C4-2B (cell line): ENCODE measurements at regions not wholly inside any gene's neighbourhood (a gene's known extent, or its start where the extent isn't known, plus 50 kb on each side); places are given as distances from the start of the nearest gene placed in this dataset.

Experiments
- H3K27ac ChIP-seq: fragments of 450-650 bp; 2 replicates; pipeline ENCODE4 v1.5.1; 2017
- ZFX ChIP-seq: fragments of 450-650 bp; IDR thresholded peaks from 2 replicates; pipeline ENCODE4 v1.6.1; 2017
- TF ChIP-seq, protein P1 (sequence below): fragments of 450-650 bp; conservative IDR thresholded peaks from 2 replicates; pipeline ENCODE4 v1.5.1; 2017; ENCODE audit warnings: mild to moderate bottlenecking

DNA sequence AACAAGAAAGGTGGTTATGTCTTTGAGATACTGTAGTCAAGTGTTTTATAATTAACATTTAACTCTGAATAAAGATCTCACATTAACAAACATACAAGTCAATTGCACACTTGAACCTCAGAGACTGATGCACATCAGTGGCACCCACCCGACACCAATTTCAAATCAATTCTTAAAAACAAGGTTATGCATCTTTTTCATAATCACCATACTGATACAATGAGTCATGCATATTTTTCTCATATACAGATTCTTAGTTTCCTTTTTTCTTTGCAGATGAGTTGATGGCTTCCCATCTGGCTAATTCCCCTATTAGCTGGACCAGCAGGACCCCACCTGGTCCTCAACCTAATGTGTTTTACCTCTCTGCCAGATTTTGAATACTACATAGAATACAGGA lies 136.2 kb upstream of the RPL34 start:
- no peak for TF ChIP-seq ZFX
- TF ChIP-seq, protein P1, sequence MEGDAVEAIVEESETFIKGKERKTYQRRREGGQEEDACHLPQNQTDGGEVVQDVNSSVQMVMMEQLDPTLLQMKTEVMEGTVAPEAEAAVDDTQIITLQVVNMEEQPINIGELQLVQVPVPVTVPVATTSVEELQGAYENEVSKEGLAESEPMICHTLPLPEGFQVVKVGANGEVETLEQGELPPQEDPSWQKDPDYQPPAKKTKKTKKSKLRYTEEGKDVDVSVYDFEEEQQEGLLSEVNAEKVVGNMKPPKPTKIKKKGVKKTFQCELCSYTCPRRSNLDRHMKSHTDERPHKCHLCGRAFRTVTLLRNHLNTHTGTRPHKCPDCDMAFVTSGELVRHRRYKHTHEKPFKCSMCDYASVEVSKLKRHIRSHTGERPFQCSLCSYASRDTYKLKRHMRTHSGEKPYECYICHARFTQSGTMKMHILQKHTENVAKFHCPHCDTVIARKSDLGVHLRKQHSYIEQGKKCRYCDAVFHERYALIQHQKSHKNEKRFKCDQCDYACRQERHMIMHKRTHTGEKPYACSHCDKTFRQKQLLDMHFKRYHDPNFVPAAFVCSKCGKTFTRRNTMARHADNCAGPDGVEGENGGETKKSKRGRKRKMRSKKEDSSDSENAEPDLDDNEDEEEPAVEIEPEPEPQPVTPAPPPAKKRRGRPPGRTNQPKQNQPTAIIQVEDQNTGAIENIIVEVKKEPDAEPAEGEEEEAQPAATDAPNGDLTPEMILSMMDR: no peak
- no peak overlapping the region for H3K27ac ChIP-seq

DNA sequence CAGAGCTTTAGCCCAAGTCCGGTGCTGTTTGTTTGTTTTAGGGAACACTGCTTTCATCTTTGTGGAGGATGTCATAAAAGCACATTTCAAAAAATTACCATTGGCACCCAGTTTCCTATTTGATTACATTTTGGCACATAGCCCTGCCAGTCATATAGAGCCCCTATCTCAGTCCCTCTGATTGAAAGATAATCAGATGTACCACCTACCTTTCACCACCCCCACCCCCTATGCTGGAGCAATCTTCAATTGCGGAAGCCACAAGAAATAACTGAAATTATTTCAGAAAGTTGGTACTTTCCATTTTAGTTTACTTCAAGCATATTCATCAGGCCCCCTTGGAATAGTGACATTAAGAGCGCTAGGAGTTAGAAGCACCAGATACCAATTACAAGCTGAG lies 136.7 kb upstream of the RPL34 start:
- no peak for TF ChIP-seq ZFX
- TF ChIP-seq, protein P1: no peak
- no peak overlapping the region for H3K27ac ChIP-seq

- no peak overlapping the region for H3K27ac ChIP-seq
- no peak for TF ChIP-seq ZFX
- TF ChIP-seq, protein P1: no peak
Observed at GRCh38 chr4:108483079-108483478, 137.3 kb upstream of the RPL34 start.

DNA sequence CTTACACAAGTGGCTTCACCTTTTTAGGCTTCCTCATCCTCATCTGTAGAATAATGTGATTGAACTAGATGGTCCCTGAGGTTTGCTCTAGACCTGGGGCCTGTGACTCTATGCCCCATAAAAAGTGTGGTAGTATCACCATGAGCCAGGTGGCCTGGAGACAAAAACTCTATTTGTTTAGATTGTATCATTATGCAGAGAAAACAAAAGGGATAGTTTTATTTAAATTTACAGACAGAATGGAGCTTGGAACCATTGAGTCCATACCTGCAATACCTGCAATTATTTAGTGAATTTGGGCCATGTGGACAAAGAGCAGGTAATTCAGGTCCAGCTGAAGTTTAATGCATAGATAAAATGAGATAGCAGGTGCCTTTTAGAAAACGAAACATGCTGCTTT lies 139.5 kb upstream of the RPL34 start:
- TF ChIP-seq, protein P1: no peak
- no peak for TF ChIP-seq ZFX
- peak overlapping the region; percentile 74 for H3K27ac ChIP-seq

DNA sequence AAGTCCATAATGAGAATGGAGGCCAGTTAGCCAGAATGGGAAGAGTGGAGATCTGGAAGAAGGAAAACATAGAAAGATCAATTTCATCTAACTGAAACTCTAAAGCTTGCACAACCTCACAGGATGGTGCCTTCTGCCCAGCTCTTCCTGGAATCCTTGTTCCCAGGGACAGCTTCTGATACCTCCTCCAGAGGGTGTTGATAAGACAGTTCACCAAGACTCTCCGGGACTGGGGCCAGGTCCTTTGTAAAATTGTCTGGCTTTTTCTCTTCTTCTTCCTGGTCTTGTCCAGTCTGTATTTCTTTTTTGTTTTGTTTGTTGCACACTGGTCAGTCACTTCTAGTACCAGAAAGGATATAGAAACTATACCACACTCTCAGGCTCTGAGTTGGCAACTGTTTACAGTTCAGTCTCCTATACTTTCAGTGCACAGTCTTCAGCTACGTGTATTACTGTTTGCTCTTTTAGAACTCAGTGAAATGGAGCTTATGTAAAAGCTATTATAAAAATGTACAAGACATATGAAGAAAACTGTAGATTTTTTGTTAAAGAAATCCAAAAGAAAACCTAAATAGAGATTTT lies 142.8 kb upstream of the RPL34 start:
- TF ChIP-seq ZFX: no peak
- TF ChIP-seq, protein P1: no peak
- no peak overlapping the region for H3K27ac ChIP-seq

- no peak for TF ChIP-seq ZFX
- TF ChIP-seq, protein P1: peak; percentile 35
- no peak overlapping the region for H3K27ac ChIP-seq
Observed at GRCh38 chr4:108473163-108473720, 147.1 kb upstream of the RPL34 start.

DNA sequence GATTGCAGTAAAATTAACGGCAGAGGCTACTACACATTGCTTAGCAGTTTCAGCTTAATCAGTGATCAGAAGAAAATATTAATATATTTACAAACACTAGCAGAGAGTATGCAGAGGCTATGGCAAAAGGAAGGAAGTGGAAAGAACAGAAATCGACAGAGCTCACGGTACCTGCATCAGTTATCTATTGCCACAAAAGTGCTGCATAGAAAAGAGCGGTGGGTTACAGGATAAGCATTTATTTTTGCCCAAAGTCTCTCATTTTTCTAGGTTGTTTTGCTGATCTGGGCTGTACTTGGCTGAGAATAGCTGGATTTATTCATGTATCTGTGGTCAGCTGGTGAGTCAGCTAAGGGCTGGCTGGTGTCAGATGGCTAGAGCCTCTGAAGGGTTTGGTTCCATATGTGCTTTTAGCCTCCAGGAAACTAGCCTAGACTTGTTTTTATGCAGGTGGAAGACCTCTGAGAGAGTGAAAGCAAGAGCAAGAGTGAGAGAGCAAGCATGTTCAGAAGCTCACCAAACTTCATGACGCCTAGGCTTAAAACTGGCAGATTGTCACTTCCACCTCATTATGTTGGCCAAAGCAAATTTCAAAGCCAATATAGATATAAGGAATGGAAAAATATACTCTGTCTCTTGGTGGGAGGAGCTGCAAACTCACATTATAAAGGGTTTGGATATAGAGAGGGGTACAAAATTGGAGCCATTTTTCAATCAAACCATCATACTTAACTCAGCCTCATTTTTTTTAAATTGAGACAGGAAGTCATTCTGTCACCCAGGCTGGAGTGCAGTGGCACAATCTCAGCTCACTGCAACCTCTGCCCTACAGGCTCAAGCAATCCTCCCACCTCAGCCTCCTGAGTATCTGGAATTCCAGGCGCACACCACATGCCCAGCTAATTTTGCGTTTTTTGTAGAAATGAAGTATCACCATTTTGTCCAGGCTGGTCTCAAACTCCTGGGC lies 153.2 kb upstream of the RPL34 start:
- no peak overlapping the region for H3K27ac ChIP-seq
- TF ChIP-seq, protein P1: no peak
- no peak for TF ChIP-seq ZFX
